HUES48 (cell line): ENCODE measurements at regions not wholly inside any gene's neighbourhood (a gene's known extent, or its start where the extent isn't known, plus 50 kb on each side); places are given as distances from the start of the nearest gene placed in this dataset.

Source experiments
- H3K27ac ChIP-seq: one replicate; pipeline ENCODE4 v1.7.0; 2013; ENCODE audit warnings: low read depth, low read length, inconsistent platforms
- H3K27me3 ChIP-seq: 2 replicates; pipeline ENCODE4 v1.6.1; 2013; ENCODE audit warnings: mild to moderate bottlenecking, low read length; ENCODE audit not compliant: control insufficient read depth, insufficient read depth
- H3K36me3 ChIP-seq: 2 replicates; pipeline ENCODE4 v1.6.1; 2013; ENCODE audit warnings: low read length; ENCODE audit not compliant: control insufficient read depth, insufficient read depth
- H3K4me1 ChIP-seq: 2 replicates; pipeline ENCODE4 v1.6.1; 2013; ENCODE audit warnings: mild to moderate bottlenecking, low read length; ENCODE audit not compliant: control insufficient read depth, insufficient read depth
- H3K4me3 ChIP-seq: 2 replicates; pipeline ENCODE4 v1.5.1; 2013; ENCODE audit warnings: mild to moderate bottlenecking, low read depth, low read length
- H3K9ac ChIP-seq: 2 replicates; pipeline ENCODE4 v1.6.1; 2013; ENCODE audit warnings: mild to moderate bottlenecking, low read depth, low read length, moderate library complexity
- H3K9me3 ChIP-seq: 2 replicates; pipeline ENCODE4 v1.6.1; 2013; ENCODE audit warnings: low read length; ENCODE audit not compliant: control insufficient read depth, insufficient read depth

DNA sequence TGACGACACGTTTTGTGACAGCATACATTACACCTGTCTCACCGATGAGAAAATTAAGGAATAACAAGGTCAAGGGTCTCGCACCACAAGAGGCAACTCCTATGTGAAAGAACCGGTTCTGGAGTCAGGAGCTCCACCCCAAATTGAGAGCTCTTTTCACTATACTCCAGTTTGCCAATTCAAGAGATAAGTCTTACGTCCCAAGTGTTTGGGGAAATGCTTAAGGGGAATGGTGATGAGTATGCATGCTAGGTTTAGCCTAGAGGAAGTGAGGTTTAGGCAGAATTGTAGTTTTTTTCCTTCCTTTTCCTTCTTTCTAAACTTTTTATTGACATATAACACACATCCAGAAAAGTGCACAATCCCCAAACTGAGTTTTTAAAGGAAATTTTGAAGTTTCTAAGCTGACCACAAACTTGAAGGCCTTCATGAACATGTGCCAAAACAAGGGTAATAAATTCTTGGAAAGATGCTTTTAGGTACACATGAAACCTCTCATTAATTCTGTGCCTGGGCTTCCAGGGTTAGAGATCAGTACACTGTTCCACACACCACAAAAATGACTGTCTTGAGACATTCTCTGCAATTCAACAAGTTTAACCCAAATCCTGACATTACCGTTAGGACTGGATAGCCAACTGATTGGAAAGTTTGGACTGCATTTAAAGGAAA lies 127.6 kb upstream of the SLC1A3 start:
- no peaks in the 10 kb centered on the region for H3K27me3 ChIP-seq
- no peak overlapping the region for H3K4me3 ChIP-seq
- H3K27ac ChIP-seq: no peak overlapping the region
- no peak overlapping the region for H3K9ac ChIP-seq
- H3K9me3 ChIP-seq: no peaks in the 10 kb centered on the region
- no peaks in the 10 kb centered on the region for H3K36me3 ChIP-seq
- no peaks in the 10 kb centered on the region for H3K4me1 ChIP-seq

DNA sequence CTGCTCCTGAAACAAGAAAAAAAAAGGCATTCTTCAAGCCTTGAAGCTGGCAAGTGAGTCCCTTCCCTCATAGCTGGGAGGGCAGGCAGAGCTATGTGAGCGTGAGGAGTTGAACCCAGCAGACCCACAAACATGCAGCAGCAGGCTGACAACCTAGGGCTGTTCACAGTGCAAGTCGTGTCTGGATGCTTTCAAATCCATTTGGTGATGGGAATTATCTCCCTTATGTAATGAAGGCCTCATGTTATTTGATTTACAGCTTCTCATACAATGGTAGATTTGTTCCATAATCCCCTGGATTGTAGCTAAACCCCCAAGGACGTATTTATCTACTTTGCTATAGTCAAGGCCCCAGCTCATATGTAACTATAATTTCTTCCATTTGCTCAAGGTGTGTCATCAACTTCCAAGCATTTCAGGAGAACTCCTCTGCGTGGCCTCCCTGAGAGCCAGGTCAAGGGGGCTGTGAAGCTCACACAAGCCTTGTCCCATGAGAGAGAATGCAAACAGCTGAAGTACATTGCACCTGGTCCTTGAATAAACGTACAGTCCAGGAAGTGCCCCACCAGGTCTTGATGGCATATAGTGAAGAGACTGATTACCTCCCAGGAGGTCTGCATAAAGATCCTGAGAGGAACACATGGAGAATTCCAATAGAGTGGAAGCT lies 124.8 kb upstream of the SLC1A3 start:
- H3K4me1 ChIP-seq: no peaks in the 10 kb centered on the region
- no peak overlapping the region for H3K27ac ChIP-seq
- no peak overlapping the region for H3K9ac ChIP-seq
- H3K36me3 ChIP-seq: no peaks in the 10 kb centered on the region
- H3K9me3 ChIP-seq: no peaks in the 10 kb centered on the region
- no peak overlapping the region for H3K4me3 ChIP-seq
- H3K27me3 ChIP-seq: no peaks in the 10 kb centered on the region

DNA sequence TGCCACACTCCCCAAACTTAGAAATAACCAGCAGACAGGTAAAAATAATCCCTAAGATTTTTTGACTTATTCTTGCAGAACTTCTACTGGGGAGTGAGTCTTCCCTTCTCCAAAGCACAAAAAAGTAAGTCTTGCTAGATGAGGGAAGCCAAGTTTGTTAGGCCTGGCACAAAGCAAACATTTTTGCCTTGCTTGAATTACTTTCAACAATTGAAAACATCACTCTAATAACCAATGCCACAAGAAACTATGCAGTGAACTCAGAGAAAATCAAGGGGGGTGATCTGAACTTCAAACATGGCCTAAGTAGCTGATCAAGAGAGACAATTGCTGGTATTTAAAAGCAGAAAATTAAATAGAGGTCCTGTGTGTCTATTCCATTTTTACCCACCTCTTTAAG lies 123.6 kb upstream of the SLC1A3 start:
- Histone ChIP-seq H3K27ac (no peak overlapping the region), H3K27me3 (no peaks in the 10 kb centered on the region), H3K9me3 (no peaks in the 10 kb centered on the region), H3K9ac (no peak overlapping the region), H3K4me3 (no peak overlapping the region), H3K4me1 (no peaks in the 10 kb centered on the region), H3K36me3 (no peaks in the 10 kb centered on the region)

DNA sequence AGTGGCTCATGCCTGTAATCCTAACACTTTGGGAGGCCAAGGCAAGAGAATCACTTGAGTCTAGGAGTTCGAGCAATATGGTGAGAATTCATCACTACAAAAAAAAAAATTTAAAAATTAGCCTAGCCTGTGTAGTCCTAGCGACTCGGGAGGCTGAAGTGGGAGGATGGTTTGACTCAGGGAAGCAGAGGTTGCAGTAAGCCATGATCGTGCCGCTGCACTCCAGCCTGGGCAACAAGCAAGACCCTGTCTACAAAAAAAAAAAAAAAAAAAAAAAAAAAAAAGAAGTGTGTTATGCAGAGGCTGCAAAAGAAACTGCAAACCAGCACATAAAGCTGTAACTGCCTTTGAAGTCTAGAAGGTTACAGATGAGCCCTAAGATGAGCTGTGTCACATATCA lies 116.9 kb upstream of the SLC1A3 start:
- Histone ChIP-seq H3K4me1 (no peaks in the 10 kb centered on the region), H3K27me3 (no peaks in the 10 kb centered on the region), H3K9ac (no peak overlapping the region), H3K27ac (no peak overlapping the region), H3K9me3 (no peaks in the 10 kb centered on the region), H3K4me3 (no peak overlapping the region), H3K36me3 (no peaks in the 10 kb centered on the region)

DNA sequence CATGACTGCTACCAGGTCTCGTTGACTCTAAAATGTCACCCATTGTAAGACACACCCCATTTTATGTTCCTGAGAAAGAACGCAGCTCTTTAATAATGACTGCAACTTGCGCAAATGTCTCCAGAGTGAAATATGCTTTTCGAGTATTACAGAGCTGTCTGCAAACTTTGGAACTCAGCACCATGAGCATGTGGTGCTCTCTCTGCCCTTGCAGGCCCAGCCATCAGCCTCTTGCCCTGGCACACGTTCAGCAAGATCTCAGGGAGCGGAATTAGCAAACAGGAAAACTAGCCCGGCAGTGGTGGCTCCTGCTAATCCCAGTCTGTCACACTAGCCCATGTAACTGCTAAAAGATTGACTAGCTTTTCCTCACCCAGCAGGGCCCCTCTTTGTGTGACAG lies 114.5 kb upstream of the SLC1A3 start:
- Histone ChIP-seq H3K4me1 (peaks cover 4% of the 10 kb centered on the region; the same call in 1 of the 2 replicates), H3K27me3 (no peaks in the 10 kb centered on the region), H3K9me3 (no peaks in the 10 kb centered on the region), H3K36me3 (no peaks in the 10 kb centered on the region), H3K4me3 (no peak overlapping the region), H3K27ac (no peak overlapping the region), H3K9ac (no peak overlapping the region)

DNA sequence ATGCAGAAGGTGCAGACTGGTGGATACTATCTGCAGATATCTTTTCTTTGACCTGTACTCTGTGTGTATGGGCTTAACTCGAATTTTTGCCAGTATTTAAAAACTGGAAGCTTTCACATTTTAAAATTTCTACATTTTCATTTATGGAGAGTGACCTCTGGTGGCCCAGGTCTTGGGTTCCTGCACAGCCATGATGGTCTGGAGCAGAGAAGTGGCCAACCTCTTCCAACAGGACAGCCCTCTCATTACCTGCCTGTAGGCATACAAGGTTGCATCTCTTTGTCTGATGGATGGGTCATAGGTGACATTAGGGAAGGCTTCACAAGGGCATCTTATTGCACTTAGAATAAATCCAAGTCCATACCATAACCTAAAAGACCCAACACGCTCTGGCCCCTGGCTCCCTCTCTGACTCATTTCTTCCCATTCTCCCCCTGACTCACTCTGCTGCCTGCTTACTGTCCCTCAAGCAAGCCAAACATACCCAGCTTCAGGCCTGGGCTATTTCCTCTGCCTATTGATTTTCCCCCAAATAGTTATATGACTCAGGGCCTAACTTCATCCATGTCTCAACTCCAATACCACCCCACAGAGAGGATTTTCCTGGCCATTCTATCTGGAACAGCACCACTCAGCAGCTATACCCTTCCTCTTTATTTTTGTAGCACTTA lies 113.3 kb upstream of the SLC1A3 start:
- no peaks in the 10 kb centered on the region for H3K9me3 ChIP-seq
- no peaks in the 10 kb centered on the region for H3K27me3 ChIP-seq
- no peaks in the 10 kb centered on the region for H3K36me3 ChIP-seq
- no peak overlapping the region for H3K9ac ChIP-seq
- peaks cover 5% of the 10 kb centered on the region; the same call in 1 of the 2 replicates for H3K4me1 ChIP-seq
- no peak overlapping the region for H3K27ac ChIP-seq
- no peak overlapping the region for H3K4me3 ChIP-seq

DNA sequence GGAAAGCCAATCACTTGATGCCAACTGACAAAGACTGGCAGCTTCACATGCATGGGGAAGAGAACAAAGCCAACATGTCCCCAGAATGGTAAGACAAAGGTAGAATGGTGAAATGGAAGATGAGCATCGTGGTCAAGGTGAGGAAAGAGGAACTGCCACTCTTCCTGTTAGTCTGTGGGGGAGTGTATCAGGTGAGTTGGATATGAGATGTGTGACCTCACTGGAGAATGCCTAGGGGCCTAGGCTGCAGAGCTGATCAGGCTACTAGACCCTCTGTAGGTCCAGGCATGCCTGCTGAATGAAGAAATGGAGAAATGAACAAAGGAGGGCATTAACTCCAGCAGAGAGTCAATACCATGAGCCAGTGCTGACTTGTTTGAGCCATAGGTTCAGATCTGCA lies 112.4 kb upstream of the SLC1A3 start:
- no peak overlapping the region for H3K27ac ChIP-seq
- no peaks in the 10 kb centered on the region for H3K9me3 ChIP-seq
- H3K4me3 ChIP-seq: no peak overlapping the region
- no peaks in the 10 kb centered on the region for H3K36me3 ChIP-seq
- no peaks in the 10 kb centered on the region for H3K27me3 ChIP-seq
- no peak overlapping the region for H3K9ac ChIP-seq
- peaks cover 5% of the 10 kb centered on the region; the same call in 1 of the 2 replicates for H3K4me1 ChIP-seq

DNA sequence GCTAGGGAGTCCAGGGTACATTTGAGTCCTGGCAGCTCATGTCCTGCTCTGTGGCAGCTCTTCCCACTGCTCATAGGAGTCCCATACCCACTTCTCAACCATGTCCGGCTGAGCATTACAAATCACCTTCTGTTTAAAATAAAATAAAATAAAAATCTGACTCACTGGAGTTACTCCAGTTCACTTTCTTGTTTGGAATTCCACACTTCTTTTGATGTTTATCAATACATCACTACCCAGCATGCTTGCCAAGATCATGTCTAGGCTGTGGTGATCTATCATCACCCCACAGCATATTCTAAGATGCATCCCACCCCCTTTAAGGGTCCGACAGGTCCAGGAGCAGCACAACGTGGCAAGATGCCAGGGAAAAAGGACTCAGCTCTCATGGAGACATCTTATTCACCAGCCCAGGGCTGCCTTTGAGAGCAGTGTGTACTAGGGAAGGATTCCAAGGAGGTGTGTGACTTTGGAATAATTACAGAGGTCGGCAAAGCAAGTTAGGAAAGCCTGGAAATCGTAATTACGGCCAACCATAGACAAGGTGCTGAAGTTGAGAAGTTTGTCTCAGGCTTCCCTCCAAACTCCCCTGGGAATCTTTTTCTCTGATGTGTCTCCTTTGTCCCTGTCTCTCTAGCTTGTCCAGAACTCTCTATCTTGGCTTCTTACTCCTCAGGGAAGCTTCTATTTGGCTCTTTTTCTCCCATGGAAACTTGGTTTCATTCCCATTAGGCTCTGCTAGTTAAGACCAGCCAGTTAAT lies 111.4 kb upstream of the SLC1A3 start:
- no peak overlapping the region for H3K9ac ChIP-seq
- no peak overlapping the region for H3K27ac ChIP-seq
- peaks cover 5% of the 10 kb centered on the region; the same call in 1 of the 2 replicates for H3K4me1 ChIP-seq
- no peaks in the 10 kb centered on the region for H3K9me3 ChIP-seq
- H3K36me3 ChIP-seq: no peaks in the 10 kb centered on the region
- H3K4me3 ChIP-seq: no peak overlapping the region
- no peaks in the 10 kb centered on the region for H3K27me3 ChIP-seq

DNA sequence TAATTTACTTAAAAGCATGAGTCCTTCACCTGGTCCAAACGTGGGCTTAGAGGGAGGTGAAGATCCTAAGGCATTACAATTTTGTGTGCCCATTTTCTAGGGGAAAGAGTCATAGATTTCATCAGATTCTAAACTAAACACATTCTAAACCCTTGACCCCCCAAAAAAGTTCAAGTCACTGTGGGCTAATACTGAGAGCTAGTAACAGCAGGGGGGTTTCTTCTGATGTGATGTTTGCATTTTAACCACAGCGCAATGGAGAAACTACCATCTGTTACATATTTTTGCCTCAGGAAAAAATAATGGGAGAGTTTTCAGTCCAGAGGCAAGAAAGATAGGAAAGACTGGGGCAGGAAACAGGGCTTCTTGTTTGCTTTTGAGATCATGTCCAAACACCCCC lies 110.8 kb upstream of the SLC1A3 start:
- H3K36me3 ChIP-seq: no peaks in the 10 kb centered on the region
- no peak overlapping the region for H3K27ac ChIP-seq
- no peak overlapping the region for H3K4me3 ChIP-seq
- H3K27me3 ChIP-seq: no peaks in the 10 kb centered on the region
- H3K9ac ChIP-seq: no peak overlapping the region
- no peaks in the 10 kb centered on the region for H3K9me3 ChIP-seq
- H3K4me1 ChIP-seq: peaks cover 5% of the 10 kb centered on the region; the same call in 1 of the 2 replicates

DNA sequence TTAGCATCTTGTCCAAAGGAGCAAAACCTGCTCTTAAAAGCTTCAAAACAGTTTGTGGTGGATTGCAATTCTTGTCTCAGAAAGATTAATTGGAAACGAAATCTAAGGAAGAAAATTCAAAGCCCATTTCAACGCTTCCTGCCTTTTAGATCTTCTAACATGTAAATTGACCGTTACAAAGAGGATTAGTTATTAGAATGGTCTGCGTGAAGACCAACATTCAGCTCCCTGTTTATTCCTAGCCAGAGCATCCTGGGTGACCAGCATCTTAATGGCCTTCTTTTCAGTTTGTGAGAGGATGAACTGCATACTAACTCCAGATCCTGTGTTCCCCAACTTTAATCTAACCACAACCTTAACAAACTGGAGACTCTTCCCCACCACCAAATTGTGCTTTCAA lies 109.9 kb upstream of the SLC1A3 start:
- H3K36me3 ChIP-seq: no peaks in the 10 kb centered on the region
- H3K4me1 ChIP-seq: peaks cover 5% of the 10 kb centered on the region; the same call in 1 of the 2 replicates
- H3K27ac ChIP-seq: no peak overlapping the region
- no peak overlapping the region for H3K9ac ChIP-seq
- H3K4me3 ChIP-seq: no peak overlapping the region
- no peaks in the 10 kb centered on the region for H3K9me3 ChIP-seq
- H3K27me3 ChIP-seq: no peaks in the 10 kb centered on the region
